ENCODE measurements at regions not wholly inside any gene's neighbourhood (a gene's known extent, or its start where the extent isn't known, plus 50 kb on each side); places are given as distances from the start of the nearest gene placed in this dataset.

DNA sequence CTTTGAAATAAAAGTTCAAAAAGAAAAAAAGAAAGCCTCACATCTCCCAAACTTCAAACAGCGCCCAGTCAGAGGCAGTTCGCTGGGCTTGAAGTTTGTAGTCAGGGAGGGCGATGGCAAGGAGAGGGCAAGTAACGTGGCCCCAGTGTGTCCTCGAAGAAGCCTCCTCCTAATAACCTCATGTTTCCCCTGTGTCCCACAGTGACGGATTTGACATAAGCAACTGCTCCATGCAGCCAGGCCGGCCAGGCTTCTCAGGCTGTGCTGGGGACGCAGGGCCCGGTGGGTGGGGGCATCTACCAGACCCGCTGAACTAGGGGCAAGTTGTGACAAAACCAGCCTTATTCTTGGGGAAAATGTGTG, 172.2 kb downstream of the ERCC6L2 start:
- FAIRE-seq, result no peak
- H3K4me1 ChIP-seq (ENCODE audit: control insufficient read depth, extremely low read depth, insufficient read depth, low read length), result no peaks in the 10 kb centered on the region
- intact Hi-C loops (cut with micrococcal nuclease), result no loop called here
- no peaks in the 10 kb centered on the region for H3K9me3 ChIP-seq (replicated peaks; ENCODE audit: control insufficient read depth, insufficient read depth, low read length)
- H3K9me1 ChIP-seq (replicated peaks; ENCODE audit: control insufficient read depth, extremely low read depth, insufficient read depth, low read length), result no peaks in the 10 kb centered on the region
- no peaks in the 10 kb centered on the region for H4K20me1 ChIP-seq (replicated peaks; ENCODE audit: control insufficient read depth, extremely low read depth, insufficient read depth, low read length)
- no TSS peak for BruUV-seq (replicated peaks)
- H3K9ac ChIP-seq (replicated peaks; ENCODE audit: extremely low read depth, insufficient read depth, low read length), result no peak overlapping the region
- H3K27ac ChIP-seq (ENCODE audit: insufficient read depth, low read depth, low read length), result no peak overlapping the region
- H2AFZ ChIP-seq (ENCODE audit: low read depth, low read length), result no peak overlapping the region
- ChIA-PET POLR2A (no interaction called here), CTCF (interaction anchor here (0.8 to 1.3 kb wide), 2 partner anchors 10 to 311 kb away, joined by 3 read pairs; no protein-coding TSS in a partner anchor)
- no peaks in the 10 kb centered on the region for H3K79me2 ChIP-seq (ENCODE audit: control insufficient read depth, insufficient read depth, low read length)
- DNase-seq (ENCODE audit: low read depth, low spot score), result no peak
- dilution Hi-C loops (cut with MboI; ENCODE audit: extremely low pct_ligation_motif_present, low sequenced_read_pairs), result no loop called here
- TF ChIP-seq POLR2A (IDR thresholded peaks at IDR 0.05; ENCODE audit: low read depth, low read length) (no peak), GATA2 (IDR thresholded peaks at IDR 0.05; ENCODE audit: insufficient read depth, insufficient read length, low read depth, low read length) (no peak), EZH2 (IDR thresholded peaks at IDR 0.05; ENCODE audit: borderline replicate concordance, low read depth, low read length, severe bottlenecking) (no peak), JUN (IDR thresholded peaks at IDR 0.05; ENCODE audit: borderline replicate concordance, insufficient read depth, insufficient read length, low read depth) (no peak), POLR2AphosphoS5 (IDR thresholded peaks at IDR 0.05; ENCODE audit: insufficient read depth, low read depth, low read length) (no peak), MYC (IDR thresholded peaks at IDR 0.05; ENCODE audit: low read depth, low read length) (no peak), FOS (IDR thresholded peaks at IDR 0.05; ENCODE audit: borderline replicate concordance, insufficient read depth, low read length) (no peak)
- TF ChIP-seq, protein P1, sequence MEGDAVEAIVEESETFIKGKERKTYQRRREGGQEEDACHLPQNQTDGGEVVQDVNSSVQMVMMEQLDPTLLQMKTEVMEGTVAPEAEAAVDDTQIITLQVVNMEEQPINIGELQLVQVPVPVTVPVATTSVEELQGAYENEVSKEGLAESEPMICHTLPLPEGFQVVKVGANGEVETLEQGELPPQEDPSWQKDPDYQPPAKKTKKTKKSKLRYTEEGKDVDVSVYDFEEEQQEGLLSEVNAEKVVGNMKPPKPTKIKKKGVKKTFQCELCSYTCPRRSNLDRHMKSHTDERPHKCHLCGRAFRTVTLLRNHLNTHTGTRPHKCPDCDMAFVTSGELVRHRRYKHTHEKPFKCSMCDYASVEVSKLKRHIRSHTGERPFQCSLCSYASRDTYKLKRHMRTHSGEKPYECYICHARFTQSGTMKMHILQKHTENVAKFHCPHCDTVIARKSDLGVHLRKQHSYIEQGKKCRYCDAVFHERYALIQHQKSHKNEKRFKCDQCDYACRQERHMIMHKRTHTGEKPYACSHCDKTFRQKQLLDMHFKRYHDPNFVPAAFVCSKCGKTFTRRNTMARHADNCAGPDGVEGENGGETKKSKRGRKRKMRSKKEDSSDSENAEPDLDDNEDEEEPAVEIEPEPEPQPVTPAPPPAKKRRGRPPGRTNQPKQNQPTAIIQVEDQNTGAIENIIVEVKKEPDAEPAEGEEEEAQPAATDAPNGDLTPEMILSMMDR (IDR thresholded peaks at IDR 0.05; ENCODE audit: extremely low read depth in 1 of 2, insufficient read depth in 1 of 2, low read depth in 1 of 2, low read length in 2 of 2), result no peak
- TF ChIP-seq, protein P2, sequence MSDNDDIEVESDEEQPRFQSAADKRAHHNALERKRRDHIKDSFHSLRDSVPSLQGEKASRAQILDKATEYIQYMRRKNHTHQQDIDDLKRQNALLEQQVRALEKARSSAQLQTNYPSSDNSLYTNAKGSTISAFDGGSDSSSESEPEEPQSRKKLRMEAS (IDR thresholded peaks at IDR 0.05; ENCODE audit: insufficient read depth, insufficient read length), result no peak
- no peaks in the 10 kb centered on the region for H3K36me3 ChIP-seq (ENCODE audit: control insufficient read depth in 2 of 2, extremely low read depth in 1 of 2, insufficient read depth in 2 of 2, low read length in 2 of 2)
- no peak overlapping the region for H3K4me3 ChIP-seq (replicated peaks in 1 of 3; ENCODE audit: insufficient read depth in 1 of 3, low read depth in 1 of 3, low read length in 3 of 3)
- H3K27me3 ChIP-seq (ENCODE audit: control insufficient read depth in 2 of 2, insufficient read depth in 2 of 2, low read length in 2 of 2), result no peaks in the 10 kb centered on the region
- no peak overlapping the region for H3K4me2 ChIP-seq (ENCODE audit: insufficient read depth, low read length)

Data from endothelial cell of umbilical vein (primary cell).